DOHH2 (cell line): ENCODE measurements at regions not wholly inside any gene's neighbourhood (a gene's known extent, or its start where the extent isn't known, plus 50 kb on each side); places are given as distances from the start of the nearest gene placed in this dataset.

Experiments used
- H3F3A ChIP-seq: fragments of 200-600 bp; sonication (generic), shearing (Covaris generic); 2 replicates; pipeline ENCODE4 v1.6.0; 2016; ENCODE audit warnings: antibody characterized with exemption, mild to moderate bottlenecking; ENCODE audit not compliant: control insufficient read depth, insufficient read depth
- H3K27ac ChIP-seq: fragments of 200-600 bp; sonication (generic); 2 replicates; pipeline ENCODE4 v1.5.1; 2014; ENCODE audit warnings: low read depth, mild to moderate bottlenecking, low read length, moderate library complexity
- H3K27me3 ChIP-seq: fragments of 200-600 bp; sonication (generic); 2 replicates; pipeline ENCODE4 v1.6.1; 2014; ENCODE audit warnings: mild to moderate bottlenecking, low read length, mixed read lengths; ENCODE audit not compliant: control insufficient read depth
- H3K36me3 ChIP-seq: fragments of 200-600 bp; sonication (generic); 2 replicates; pipeline ENCODE4 v1.6.1; 2014; ENCODE audit warnings: mild to moderate bottlenecking, low read length, moderate library complexity, mixed read lengths; ENCODE audit not compliant: control insufficient read depth
- H3K4me1 ChIP-seq: fragments of 200-600 bp; sonication (generic); 2 replicates; pipeline ENCODE4 v1.6.1; 2014; ENCODE audit warnings: mild to moderate bottlenecking, low read length, mixed read lengths; ENCODE audit not compliant: control insufficient read depth
- H3K4me2 ChIP-seq: fragments of 200-600 bp; sonication (generic); 2 replicates; pipeline ENCODE4 v1.6.0; 2014; ENCODE audit warnings: mild to moderate bottlenecking, low read length, moderate library complexity
- H3K4me3 ChIP-seq: fragments of 200-600 bp; sonication (generic); 2 replicates; pipeline ENCODE4 v1.5.1; 2014; ENCODE audit warnings: mild to moderate bottlenecking, low read length, mixed read lengths
- H3K79me2 ChIP-seq: fragments of 200-600 bp; sonication (generic); 2 replicates; pipeline ENCODE4 v1.6.1; 2014; ENCODE audit warnings: mild to moderate bottlenecking, low read length, mixed read lengths; ENCODE audit not compliant: control insufficient read depth
- H3K9me2 ChIP-seq: fragments of 200-600 bp; sonication (generic); replicated peaks from 2 replicates; pipeline ENCODE4 v1.6.1; 2014; ENCODE audit warnings: mild to moderate bottlenecking, low read length, mixed read lengths; ENCODE audit not compliant: control insufficient read depth
- H3K9me3 ChIP-seq: fragments of 200-600 bp; sonication (generic); 2 replicates; pipeline ENCODE4 v1.6.1; 2014; ENCODE audit warnings: antibody characterized with exemption, low read length, mixed read lengths; ENCODE audit not compliant: control insufficient read depth, insufficient read depth
- H4K20me1 ChIP-seq: fragments of 200-600 bp; sonication (generic); 2 replicates; pipeline ENCODE4 v1.6.0; 2014; ENCODE audit warnings: low read depth, mild to moderate bottlenecking, antibody characterized with exemption, low read length, moderate library complexity; ENCODE audit not compliant: control insufficient read depth, insufficient read depth
- EZH2phosphoT487 ChIP-seq: fragments of 200-600 bp; sonication (generic); IDR thresholded peaks from 2 replicates; pipeline ENCODE4 v1.6.1; 2017; ENCODE audit warnings: borderline replicate concordance, mild to moderate bottlenecking, antibody characterized with exemption, low read length, moderate library complexity, mixed read lengths
- TF ChIP-seq, protein P1 (sequence below): fragments of 200-600 bp; sonication (generic); IDR thresholded peaks from one replicate; pipeline ENCODE4 v1.5.1; 2014; ENCODE audit warnings: antibody characterized with exemption, mild to moderate bottlenecking, low read depth, low read length; ENCODE audit not compliant: poor library complexity, severe bottlenecking

DNA sequence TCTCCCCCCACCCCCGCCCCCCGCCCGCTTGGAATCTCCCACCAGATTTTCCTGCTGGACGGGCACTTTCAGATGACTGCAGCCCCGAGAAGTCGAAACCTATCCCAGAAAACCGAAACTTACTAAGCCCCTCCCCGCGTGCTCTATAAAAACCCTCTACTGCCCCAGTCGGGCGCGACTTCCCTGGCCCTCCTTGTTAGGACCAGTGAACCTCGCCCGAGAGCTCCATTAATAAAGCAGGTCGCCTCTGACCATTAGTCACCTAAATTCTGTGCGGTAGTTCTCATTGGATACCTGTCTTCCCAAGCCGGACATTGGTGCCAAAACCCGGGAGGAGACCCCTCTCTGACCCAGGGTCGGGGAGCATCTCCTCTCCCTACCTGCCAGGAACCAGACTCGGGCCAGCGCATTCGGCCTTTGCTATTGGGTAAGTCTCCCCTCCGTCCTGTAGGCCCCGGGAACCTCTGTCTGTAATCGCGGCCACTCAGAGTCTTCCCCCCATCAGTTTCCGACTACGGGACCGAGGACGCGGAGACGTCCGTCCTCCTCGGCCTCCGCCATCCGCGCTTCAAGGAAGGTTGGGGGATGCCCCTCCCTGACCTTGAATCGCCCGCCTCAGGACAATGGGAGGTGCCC is 958.0 kb downstream of the RPA4 start:
- H3K27ac ChIP-seq: no peak overlapping the region
- H3K9me2 ChIP-seq: no peaks in the 10 kb centered on the region
- no peaks in the 10 kb centered on the region for H3F3A ChIP-seq
- no peak for TF ChIP-seq EZH2phosphoT487
- no peak overlapping the region for H3K4me3 ChIP-seq
- no peaks in the 10 kb centered on the region for H3K4me1 ChIP-seq
- H3K9me3 ChIP-seq: no peaks in the 10 kb centered on the region
- H4K20me1 ChIP-seq: no peaks in the 10 kb centered on the region
- H3K79me2 ChIP-seq: no peaks in the 10 kb centered on the region
- H3K36me3 ChIP-seq: no peaks in the 10 kb centered on the region
- no peaks in the 10 kb centered on the region for H3K27me3 ChIP-seq
- no peak overlapping the region for H3K4me2 ChIP-seq

DNA sequence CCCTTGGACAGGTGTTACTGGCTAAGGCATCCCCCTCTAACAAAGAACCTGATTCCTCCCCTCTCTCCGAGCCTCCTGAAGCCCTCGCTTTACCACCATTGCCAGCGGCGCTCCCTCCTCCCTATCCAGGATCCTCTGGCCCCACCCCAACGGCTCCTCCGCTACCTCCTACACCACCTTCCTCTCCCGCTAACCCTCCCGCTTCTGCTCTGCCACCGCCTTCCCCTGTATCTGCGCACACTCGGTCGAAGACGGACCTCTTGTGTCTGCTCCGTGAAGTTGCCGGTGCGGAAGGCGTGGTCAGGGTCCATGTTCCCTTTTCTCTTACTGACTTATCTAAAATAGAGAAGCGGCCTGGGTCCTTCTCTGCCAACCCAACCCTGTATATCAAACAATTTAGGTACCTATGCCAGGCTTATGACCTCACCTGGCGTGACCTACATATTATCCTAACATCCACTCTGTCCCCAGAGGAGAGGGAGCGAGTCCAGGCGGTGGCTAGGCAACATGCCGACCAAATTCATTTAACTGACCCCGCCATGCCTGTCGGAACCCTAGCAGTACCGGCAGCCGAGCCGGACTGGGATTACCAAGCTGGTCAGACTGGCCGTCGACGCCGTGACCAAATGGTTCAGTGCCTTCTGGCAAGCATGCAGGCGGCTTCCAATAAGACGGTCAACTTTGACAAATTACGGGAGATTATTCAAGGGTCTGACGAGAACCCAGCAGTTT is 958.9 kb downstream of the RPA4 start:
- no peaks in the 10 kb centered on the region for H3K36me3 ChIP-seq
- H3K9me3 ChIP-seq: no peaks in the 10 kb centered on the region
- H4K20me1 ChIP-seq: no peaks in the 10 kb centered on the region
- H3K4me1 ChIP-seq: no peaks in the 10 kb centered on the region
- no peaks in the 10 kb centered on the region for H3K79me2 ChIP-seq
- no peaks in the 10 kb centered on the region for H3F3A ChIP-seq
- no peak overlapping the region for H3K4me2 ChIP-seq
- no peak for TF ChIP-seq EZH2phosphoT487
- TF ChIP-seq, protein P1, sequence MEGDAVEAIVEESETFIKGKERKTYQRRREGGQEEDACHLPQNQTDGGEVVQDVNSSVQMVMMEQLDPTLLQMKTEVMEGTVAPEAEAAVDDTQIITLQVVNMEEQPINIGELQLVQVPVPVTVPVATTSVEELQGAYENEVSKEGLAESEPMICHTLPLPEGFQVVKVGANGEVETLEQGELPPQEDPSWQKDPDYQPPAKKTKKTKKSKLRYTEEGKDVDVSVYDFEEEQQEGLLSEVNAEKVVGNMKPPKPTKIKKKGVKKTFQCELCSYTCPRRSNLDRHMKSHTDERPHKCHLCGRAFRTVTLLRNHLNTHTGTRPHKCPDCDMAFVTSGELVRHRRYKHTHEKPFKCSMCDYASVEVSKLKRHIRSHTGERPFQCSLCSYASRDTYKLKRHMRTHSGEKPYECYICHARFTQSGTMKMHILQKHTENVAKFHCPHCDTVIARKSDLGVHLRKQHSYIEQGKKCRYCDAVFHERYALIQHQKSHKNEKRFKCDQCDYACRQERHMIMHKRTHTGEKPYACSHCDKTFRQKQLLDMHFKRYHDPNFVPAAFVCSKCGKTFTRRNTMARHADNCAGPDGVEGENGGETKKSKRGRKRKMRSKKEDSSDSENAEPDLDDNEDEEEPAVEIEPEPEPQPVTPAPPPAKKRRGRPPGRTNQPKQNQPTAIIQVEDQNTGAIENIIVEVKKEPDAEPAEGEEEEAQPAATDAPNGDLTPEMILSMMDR: no peak
- no peaks in the 10 kb centered on the region for H3K27me3 ChIP-seq
- no peak overlapping the region for H3K4me3 ChIP-seq
- H3K27ac ChIP-seq: no peak overlapping the region
- H3K9me2 ChIP-seq: no peaks in the 10 kb centered on the region

DNA sequence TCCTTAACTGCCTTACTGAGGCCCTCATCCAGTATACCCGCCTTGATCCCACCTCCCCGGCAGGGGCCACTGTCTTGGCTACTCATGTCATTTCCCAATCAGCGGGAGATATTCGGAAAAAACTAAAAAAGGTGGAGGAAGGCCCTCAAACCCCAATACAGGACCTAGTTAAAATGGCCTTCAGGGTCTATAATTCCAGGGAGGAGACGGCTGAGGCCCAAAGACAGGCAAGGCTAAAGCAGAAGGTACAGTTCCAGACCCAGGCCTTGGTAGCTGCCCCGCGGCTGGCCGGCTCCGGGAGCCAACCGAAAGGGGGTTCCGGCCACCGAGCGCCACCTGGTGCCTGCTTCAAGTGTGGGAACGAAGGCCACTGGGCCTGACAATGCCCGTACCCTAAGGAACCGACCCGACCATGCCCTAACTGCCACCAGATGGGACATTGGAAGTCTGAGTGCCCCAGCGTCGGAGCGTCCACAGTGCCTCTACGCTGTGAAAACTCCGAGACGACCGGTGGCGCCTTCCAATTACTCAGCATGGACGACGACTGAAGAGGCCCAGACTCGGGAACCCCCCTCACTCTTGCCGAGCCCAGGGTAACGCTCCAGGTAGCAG is 959.6 kb downstream of the RPA4 start:
- Histone ChIP-seq H3K36me3 (no peaks in the 10 kb centered on the region), H3K9me3 (no peaks in the 10 kb centered on the region), H3K4me2 (no peak overlapping the region), H3K9me2 (no peaks in the 10 kb centered on the region), H3K79me2 (no peaks in the 10 kb centered on the region), H3K4me3 (no peak overlapping the region), H3K27ac (no peak overlapping the region), H4K20me1 (no peaks in the 10 kb centered on the region), H3K27me3 (no peaks in the 10 kb centered on the region), H3F3A (no peaks in the 10 kb centered on the region), H3K4me1 (no peaks in the 10 kb centered on the region)
- TF ChIP-seq EZH2phosphoT487: no peak
- TF ChIP-seq, protein P1: no peak

DNA sequence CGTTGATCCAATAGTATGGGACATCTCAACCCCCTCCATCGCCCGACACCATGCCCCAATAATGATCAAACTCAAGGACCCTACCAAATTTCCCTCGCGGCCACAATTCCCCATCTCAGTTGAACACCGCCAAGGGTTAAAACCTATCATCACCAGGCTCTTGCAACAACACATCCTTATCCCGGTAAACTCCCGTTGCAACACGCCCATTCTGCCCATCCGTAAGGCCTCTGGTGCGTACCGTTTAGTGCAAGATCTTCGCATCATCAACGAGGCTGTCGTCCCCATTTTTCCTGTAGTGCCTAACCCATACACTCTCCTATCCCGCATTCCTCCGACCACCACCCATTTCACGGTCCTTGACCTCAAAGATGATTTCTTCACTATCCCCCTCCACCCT is 960.5 kb downstream of the RPA4 start:
- Histone ChIP-seq H3K4me2 (no peak overlapping the region), H3K9me3 (no peaks in the 10 kb centered on the region)

More for the DNA sequence above, 960.5 kb downstream of the RPA4 start:
- H3K27me3 ChIP-seq: no peaks in the 10 kb centered on the region
- H3K79me2 ChIP-seq: no peaks in the 10 kb centered on the region
- no peaks in the 10 kb centered on the region for H3K4me1 ChIP-seq
- H3K4me3 ChIP-seq: no peak overlapping the region
- H4K20me1 ChIP-seq: no peaks in the 10 kb centered on the region
- no peaks in the 10 kb centered on the region for H3K36me3 ChIP-seq
- no peak for TF ChIP-seq EZH2phosphoT487
- TF ChIP-seq, protein P1: no peak
- no peaks in the 10 kb centered on the region for H3F3A ChIP-seq
- H3K27ac ChIP-seq: no peak overlapping the region
- H3K9me2 ChIP-seq: no peaks in the 10 kb centered on the region
